Panc1 (cell line): ENCODE measurements at regions not wholly inside any gene's neighbourhood (a gene's known extent, or its start where the extent isn't known, plus 50 kb on each side); places are given as distances from the start of the nearest gene placed in this dataset.

ENCODE experiments used
- ATAC-seq: fragments of 200-7000 bp; cut with Tn5 transposase; 2 replicates; pipeline ENCODE4 v1.9.1; 2020; ENCODE audit warnings: mild to moderate bottlenecking, moderate library complexity
- BruUV-seq: library from RNA; stranded (reverse); fragments of 400-500 nt; replicated peaks from 2 replicates; lab custom pipeline; 2021; lab: Mats Ljungman, UMichigan
- CTCF ChIA-PET: fragments of 300-600 bp; sonication (Branson Sonifier 250); formaldehyde crosslinking; loops from one replicate; lab custom pipeline; 2022; ENCODE audit warnings: antibody characterized with exemption; lab: Charles Lee
- POLR2A ChIA-PET: fragments of 300-600 bp; sonication (Branson Sonifier 250); formaldehyde crosslinking; loops from one replicate; lab custom pipeline; 2022; ENCODE audit warnings: antibody characterized with exemption; lab: Charles Lee
- DNase-seq: peaks from one replicate; pipeline ENCODE4 v3.0.0-alpha.2; 2010; ENCODE audit warnings: low read depth, low spot score
- H3K27ac ChIP-seq: 2 replicates; pipeline ENCODE4 v1.5.1; 2011; ENCODE audit warnings: mild to moderate bottlenecking, low read length, inconsistent platforms
- H3K27me3 ChIP-seq: fragments of 200-500 bp; sonication (Bioruptor generic); 2 replicates; pipeline ENCODE4 v1.6.0; 2014; ENCODE audit warnings: low read length, inconsistent platforms; ENCODE audit not compliant: control insufficient read depth, insufficient read depth
- H3K36me3 ChIP-seq: fragments of 200-500 bp; sonication (Bioruptor generic); 2 replicates; pipeline ENCODE4 v1.5.1; 2014; ENCODE audit warnings: inconsistent platforms, mild to moderate bottlenecking, low read length, moderate library complexity; ENCODE audit not compliant: control insufficient read depth, insufficient read depth
- H3K4me1 ChIP-seq: 2 replicates; pipeline ENCODE4 v1.5.1; 2011; ENCODE audit warnings: inconsistent platforms, mild to moderate bottlenecking, low read length, moderate library complexity; ENCODE audit not compliant: control insufficient read depth, insufficient read depth
- H3K4me3 ChIP-seq, 2 experiments: 2 replicates each; pipeline ENCODE4 v1.5.1; 2011 to 2012; ENCODE audit warnings: low read depth in 2 of 2, low read length in 2 of 2, mild to moderate bottlenecking in 2 of 2, inconsistent platforms in 1 of 2, moderate library complexity in 1 of 2
- H3K9me3 ChIP-seq: fragments of 200-500 bp; sonication (Bioruptor generic); 2 replicates; pipeline ENCODE4 v1.5.1; 2014; ENCODE audit warnings: low read depth, mild to moderate bottlenecking, inconsistent platforms, low read length, moderate library complexity; ENCODE audit not compliant: control insufficient read depth, insufficient read depth
- CTCF ChIP-seq: fragments of 450-650 bp; IDR thresholded peaks from 2 replicates; pipeline ENCODE4 v1.5.1; 2017; ENCODE audit warnings: mild to moderate bottlenecking
- POLR2AphosphoS5 ChIP-seq: IDR thresholded peaks from 2 replicates; pipeline ENCODE4 v1.6.1; 2012; ENCODE audit warnings: mild to moderate bottlenecking, low read depth, low read length, moderate library complexity
- REST ChIP-seq, 2 experiments: IDR thresholded peaks; 2 replicates each; pipeline ENCODE4 v1.6.1; 2011 to 2012; ENCODE audit warnings: low read depth in 2 of 2, control low read depth in 1 of 2, low read length in 1 of 2, mild to moderate bottlenecking in 1 of 2, moderate library complexity in 1 of 2; ENCODE audit not compliant: insufficient read depth in 1 of 2
- SIN3A ChIP-seq: IDR thresholded peaks from 2 replicates; pipeline ENCODE4 v1.6.1; 2012; ENCODE audit warnings: low read depth, mild to moderate bottlenecking, low read length, moderate library complexity, borderline replicate concordance; ENCODE audit not compliant: insufficient read depth
- TCF7L2 ChIP-seq: IDR thresholded peaks from 2 replicates; pipeline ENCODE4 v1.6.1; 2011; ENCODE audit warnings: mild to moderate bottlenecking, low read depth, low read length, inconsistent platforms
- in situ Hi-C: cut with HindIII; loops from 2 replicates; pipeline ENCODE4 v1.10.0; 2016; ENCODE audit warnings: low sequenced_read_pairs, low pct_unique_long_range_greater_than_20kb
- intact Hi-C: fragments of 100-400 bp; cut with micrococcal nuclease; formaldehyde crosslinking; loops from one replicate; pipeline ENCODE4 v1.10.0; 2022; ENCODE audit not compliant: unreplicated experiment

GRCh38 chr6:148244217-148244935, 98.3 kb upstream of the SASH1 start:
- no peaks in the 10 kb centered on the region for H3K36me3 ChIP-seq
- no peak for ATAC-seq
- H3K4me3 ChIP-seq: no peak overlapping the region
- CTCF ChIA-PET: no interaction called here
- H3K4me1 ChIP-seq: no peaks in the 10 kb centered on the region
- in situ Hi-C loops (no loop called here), intact Hi-C loops (no loop called here)
- TF ChIP-seq REST (IDR thresholded peaks at IDR 0.05; ENCODE audit: insufficient read depth in 1 of 2, low read depth in 2 of 2, low read length in 1 of 2) (no peak), TCF7L2 (no peak), CTCF (no peak), SIN3A (no peak), POLR2AphosphoS5 (no peak)
- no peak overlapping the region for H3K27ac ChIP-seq
- H3K9me3 ChIP-seq: no peaks in the 10 kb centered on the region
- POLR2A ChIA-PET: no interaction called here
- no TSS peak for BruUV-seq
- no peaks in the 10 kb centered on the region for H3K27me3 ChIP-seq
- DNase-seq: no peak

- in situ Hi-C loops: no loop called here
- POLR2A ChIA-PET: no interaction called here
- TF ChIP-seq SIN3A: no peak
- no peak for TF ChIP-seq CTCF
- TF ChIP-seq POLR2AphosphoS5: no peak
- ATAC-seq (no peak), DNase-seq (no peak)
- no TSS peak for BruUV-seq
- Histone ChIP-seq H3K4me3 (no peak overlapping the region), H3K4me1 (no peaks in the 10 kb centered on the region), H3K36me3 (no peaks in the 10 kb centered on the region), H3K27me3 (no peaks in the 10 kb centered on the region), H3K27ac (no peak overlapping the region), H3K9me3 (no peaks in the 10 kb centered on the region)
- intact Hi-C loops: no loop called here
- CTCF ChIA-PET: no interaction called here
These were observed 95.1 kb upstream of the SASH1 start for GRCh38 chr6:148247386-148248063.
